ENCODE measurements at regions not wholly inside any gene's neighbourhood (a gene's known extent, or its start where the extent isn't known, plus 50 kb on each side); places are given as distances from the start of the nearest gene placed in this dataset.

DNA sequence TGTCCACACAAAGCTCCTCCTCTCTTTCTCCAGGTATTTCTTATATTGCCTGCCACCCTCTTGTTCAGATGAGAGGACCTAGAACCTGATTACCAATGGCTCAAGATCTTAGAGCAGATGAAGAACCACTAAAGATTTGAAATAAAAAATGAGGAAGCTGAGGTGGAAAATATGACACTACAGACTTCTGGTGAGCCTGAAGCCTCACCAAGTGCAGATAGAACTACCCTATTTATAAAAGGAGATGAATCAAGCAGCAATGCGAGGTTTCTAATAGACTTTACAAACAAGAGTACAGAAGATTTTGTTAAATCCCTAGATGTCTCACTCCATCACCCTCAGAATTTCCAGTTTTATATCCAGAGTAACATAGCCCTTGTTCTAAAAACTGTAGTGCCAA, 345.8 kb downstream of the TBC1D4 start:
- Histone ChIP-seq H3K4me3 (no peak overlapping the region), H3K79me2 (ENCODE audit: low read depth) (no peaks in the 10 kb centered on the region), H3F3A (ENCODE audit: low read depth) (no peaks in the 10 kb centered on the region), H3K27me3 (no peaks in the 10 kb centered on the region), H3K9ac (no peak overlapping the region), H3K4me2 (no peak overlapping the region), H4K20me1 (ENCODE audit: low read depth) (no peaks in the 10 kb centered on the region), H3K36me3 (no peaks in the 10 kb centered on the region), H3K27ac (no peak overlapping the region), H2AFZ (replicated peaks) (no peak overlapping the region), H3K9me3 (ENCODE audit: low read depth) (no peaks in the 10 kb centered on the region), H3K4me1 (no peaks in the 10 kb centered on the region)
- Mint-ChIP-seq H3K4me3 (no peak overlapping the region), H3K9me3 (peaks cover 47% of the 10 kb centered on the region), H3K27ac (no peak overlapping the region), H3K36me3 (peaks cover 15% of the 10 kb centered on the region), H3K27me3 (ENCODE audit: insufficient read depth, low read depth) (peaks cover 4% of the 10 kb centered on the region), H3K4me1 (no peaks in the 10 kb centered on the region)
- no peak for DNase-seq (ENCODE audit: low spot score)
- TF ChIP-seq, protein P1, sequence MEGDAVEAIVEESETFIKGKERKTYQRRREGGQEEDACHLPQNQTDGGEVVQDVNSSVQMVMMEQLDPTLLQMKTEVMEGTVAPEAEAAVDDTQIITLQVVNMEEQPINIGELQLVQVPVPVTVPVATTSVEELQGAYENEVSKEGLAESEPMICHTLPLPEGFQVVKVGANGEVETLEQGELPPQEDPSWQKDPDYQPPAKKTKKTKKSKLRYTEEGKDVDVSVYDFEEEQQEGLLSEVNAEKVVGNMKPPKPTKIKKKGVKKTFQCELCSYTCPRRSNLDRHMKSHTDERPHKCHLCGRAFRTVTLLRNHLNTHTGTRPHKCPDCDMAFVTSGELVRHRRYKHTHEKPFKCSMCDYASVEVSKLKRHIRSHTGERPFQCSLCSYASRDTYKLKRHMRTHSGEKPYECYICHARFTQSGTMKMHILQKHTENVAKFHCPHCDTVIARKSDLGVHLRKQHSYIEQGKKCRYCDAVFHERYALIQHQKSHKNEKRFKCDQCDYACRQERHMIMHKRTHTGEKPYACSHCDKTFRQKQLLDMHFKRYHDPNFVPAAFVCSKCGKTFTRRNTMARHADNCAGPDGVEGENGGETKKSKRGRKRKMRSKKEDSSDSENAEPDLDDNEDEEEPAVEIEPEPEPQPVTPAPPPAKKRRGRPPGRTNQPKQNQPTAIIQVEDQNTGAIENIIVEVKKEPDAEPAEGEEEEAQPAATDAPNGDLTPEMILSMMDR (IDR thresholded peaks at IDR 0.05): no peak
- no peak for TF ChIP-seq EZH2 (IDR thresholded peaks at IDR 0.05)
- TF ChIP-seq EZH2phosphoT487 (IDR thresholded peaks at IDR 0.05): no peak

DNA sequence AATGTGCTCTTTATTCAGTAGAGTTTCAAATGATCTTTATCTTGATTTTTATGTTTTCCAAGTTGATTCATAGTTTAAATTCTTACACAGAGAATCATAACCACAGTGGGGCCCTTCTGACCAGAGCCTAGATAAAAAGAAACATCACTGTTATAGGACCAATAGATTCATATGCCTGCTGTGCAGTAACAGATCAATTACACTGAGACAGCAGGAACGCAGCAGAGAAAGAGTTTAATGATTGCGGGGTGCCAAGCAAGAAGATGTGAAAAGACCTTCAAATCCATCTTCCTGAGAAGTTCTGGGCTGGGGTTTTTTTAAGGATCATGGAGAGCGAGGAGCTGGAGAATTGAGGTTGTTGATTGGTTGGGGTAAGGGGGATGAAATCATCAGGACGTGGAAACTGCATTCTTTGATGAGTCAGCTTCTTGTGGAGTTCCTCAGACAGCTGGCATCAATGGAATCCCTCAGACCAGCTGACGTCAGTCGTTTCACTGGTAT, 346.6 kb downstream of the TBC1D4 start:
- Histone ChIP-seq H3K4me2 (no peak overlapping the region), H3K9me3 (ENCODE audit: low read depth) (no peaks in the 10 kb centered on the region), H3K9ac (no peak overlapping the region), H3K4me3 (no peak overlapping the region), H3K27me3 (no peaks in the 10 kb centered on the region), H3K36me3 (no peaks in the 10 kb centered on the region), H4K20me1 (ENCODE audit: low read depth) (no peaks in the 10 kb centered on the region), H3K79me2 (ENCODE audit: low read depth) (no peaks in the 10 kb centered on the region), H2AFZ (replicated peaks) (no peak overlapping the region), H3K4me1 (no peaks in the 10 kb centered on the region), H3K27ac (no peak overlapping the region), H3F3A (ENCODE audit: low read depth) (no peaks in the 10 kb centered on the region)
- peaks cover 4% of the 10 kb centered on the region for H3K27me3 Mint-ChIP-seq (ENCODE audit: insufficient read depth, low read depth)
- no peak for DNase-seq (ENCODE audit: low spot score)
- peaks cover 15% of the 10 kb centered on the region for H3K36me3 Mint-ChIP-seq
- no peak overlapping the region for H3K4me3 Mint-ChIP-seq
- H3K27ac Mint-ChIP-seq: no peak overlapping the region
- peaks cover 47% of the 10 kb centered on the region for H3K9me3 Mint-ChIP-seq
- TF ChIP-seq EZH2phosphoT487 (IDR thresholded peaks at IDR 0.05) (no peak), EZH2 (IDR thresholded peaks at IDR 0.05) (no peak)
- TF ChIP-seq, protein P1 (IDR thresholded peaks at IDR 0.05): no peak
- H3K4me1 Mint-ChIP-seq: no peaks in the 10 kb centered on the region

DNA sequence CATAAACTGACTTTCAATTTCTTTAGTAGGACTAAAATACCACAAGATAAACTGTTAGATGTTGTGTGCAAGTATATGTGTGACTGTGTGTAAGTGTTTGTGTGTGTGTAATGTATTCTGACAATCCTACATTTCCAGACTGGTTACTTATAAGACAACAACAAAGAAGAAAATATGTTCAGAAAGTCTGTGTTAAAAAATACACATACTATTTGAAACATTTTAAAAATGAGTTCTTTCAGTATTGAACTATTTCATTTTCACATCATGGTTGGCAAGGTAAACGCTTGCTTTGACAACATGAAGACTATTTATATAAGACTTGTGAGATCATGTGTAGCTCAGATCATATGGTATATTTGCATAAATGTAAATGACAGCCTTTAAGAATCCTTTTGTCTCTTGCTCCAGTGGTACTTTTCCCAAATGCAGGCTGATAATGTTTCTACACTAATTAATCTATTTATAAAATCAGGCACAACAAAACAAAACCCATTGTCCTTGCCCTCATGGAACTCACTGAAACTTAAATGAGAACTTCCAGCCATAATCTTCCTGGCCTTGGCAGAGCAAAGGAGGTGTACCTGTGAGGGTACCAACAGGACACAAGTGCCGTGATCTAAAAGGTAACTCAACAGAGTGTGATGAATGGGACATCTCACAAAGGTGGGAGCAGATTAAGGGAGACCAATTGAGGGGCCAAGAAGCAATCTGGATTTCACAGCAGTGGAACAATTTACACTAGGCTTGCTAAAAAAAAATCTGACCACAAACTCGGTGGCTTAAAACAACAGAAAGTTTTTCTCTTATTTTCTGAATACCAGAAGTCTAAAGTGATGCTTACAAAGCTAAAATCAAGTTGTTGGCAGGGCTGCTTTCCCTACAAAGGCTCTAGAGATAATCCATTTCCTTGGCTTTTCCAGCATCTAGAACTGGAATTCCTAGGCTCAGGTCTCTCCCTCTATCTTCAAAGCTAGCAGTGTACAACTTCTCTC, 349.0 kb downstream of the TBC1D4 start:
- Histone ChIP-seq H3K36me3 (no peaks in the 10 kb centered on the region), H4K20me1 (ENCODE audit: low read depth) (no peaks in the 10 kb centered on the region), H3K4me2 (no peak overlapping the region), H3K27ac (no peak overlapping the region), H3K79me2 (ENCODE audit: low read depth) (no peaks in the 10 kb centered on the region), H3K9ac (no peak overlapping the region), H3K4me3 (no peak overlapping the region), H3K4me1 (no peaks in the 10 kb centered on the region), H3K27me3 (no peaks in the 10 kb centered on the region), H2AFZ (replicated peaks) (no peak overlapping the region), H3K9me3 (ENCODE audit: low read depth) (no peaks in the 10 kb centered on the region), H3F3A (ENCODE audit: low read depth) (no peaks in the 10 kb centered on the region)
- no peak for DNase-seq (ENCODE audit: low spot score)
- H3K9me3 Mint-ChIP-seq: peaks cover 29% of the 10 kb centered on the region
- H3K27ac Mint-ChIP-seq: no peak overlapping the region
- H3K27me3 Mint-ChIP-seq (ENCODE audit: insufficient read depth, low read depth): peaks cover 3% of the 10 kb centered on the region
- TF ChIP-seq EZH2phosphoT487 (IDR thresholded peaks at IDR 0.05) (no peak), EZH2 (IDR thresholded peaks at IDR 0.05) (no peak)
- TF ChIP-seq, protein P1 (IDR thresholded peaks at IDR 0.05): no peak
- H3K4me1 Mint-ChIP-seq: no peaks in the 10 kb centered on the region
- peaks cover 11% of the 10 kb centered on the region for H3K36me3 Mint-ChIP-seq
- no peak overlapping the region for H3K4me3 Mint-ChIP-seq

Data from neural progenitor cell (in vitro differentiated cells).